Panc1 (cell line): ENCODE measurements at regions not wholly inside any gene's neighbourhood (a gene's known extent, or its start where the extent isn't known, plus 50 kb on each side); places are given as distances from the start of the nearest gene placed in this dataset.

ENCODE experiments used
- ATAC-seq: fragments of 200-7000 bp; cut with Tn5 transposase; 2 replicates; pipeline ENCODE4 v1.9.1; 2020; ENCODE audit warnings: mild to moderate bottlenecking, moderate library complexity
- BruUV-seq: library from RNA; stranded (reverse); fragments of 400-500 nt; replicated peaks from 2 replicates; lab custom pipeline; 2021; lab: Mats Ljungman, UMichigan
- CTCF ChIA-PET: fragments of 300-600 bp; sonication (Branson Sonifier 250); formaldehyde crosslinking; loops from one replicate; lab custom pipeline; 2022; ENCODE audit warnings: antibody characterized with exemption; lab: Charles Lee
- POLR2A ChIA-PET: fragments of 300-600 bp; sonication (Branson Sonifier 250); formaldehyde crosslinking; loops from one replicate; lab custom pipeline; 2022; ENCODE audit warnings: antibody characterized with exemption; lab: Charles Lee
- DNase-seq: peaks from one replicate; pipeline ENCODE4 v3.0.0-alpha.2; 2010; ENCODE audit warnings: low read depth, low spot score
- H3K27ac ChIP-seq: 2 replicates; pipeline ENCODE4 v1.5.1; 2011; ENCODE audit warnings: mild to moderate bottlenecking, low read length, inconsistent platforms
- H3K27me3 ChIP-seq: fragments of 200-500 bp; sonication (Bioruptor generic); 2 replicates; pipeline ENCODE4 v1.6.0; 2014; ENCODE audit warnings: low read length, inconsistent platforms; ENCODE audit not compliant: control insufficient read depth, insufficient read depth
- H3K36me3 ChIP-seq: fragments of 200-500 bp; sonication (Bioruptor generic); 2 replicates; pipeline ENCODE4 v1.5.1; 2014; ENCODE audit warnings: inconsistent platforms, mild to moderate bottlenecking, low read length, moderate library complexity; ENCODE audit not compliant: control insufficient read depth, insufficient read depth
- H3K4me1 ChIP-seq: 2 replicates; pipeline ENCODE4 v1.5.1; 2011; ENCODE audit warnings: inconsistent platforms, mild to moderate bottlenecking, low read length, moderate library complexity; ENCODE audit not compliant: control insufficient read depth, insufficient read depth
- H3K4me3 ChIP-seq, 2 experiments: 2 replicates each; pipeline ENCODE4 v1.5.1; 2011 to 2012; ENCODE audit warnings: low read depth in 2 of 2, low read length in 2 of 2, mild to moderate bottlenecking in 2 of 2, inconsistent platforms in 1 of 2, moderate library complexity in 1 of 2
- H3K9me3 ChIP-seq: fragments of 200-500 bp; sonication (Bioruptor generic); 2 replicates; pipeline ENCODE4 v1.5.1; 2014; ENCODE audit warnings: low read depth, mild to moderate bottlenecking, inconsistent platforms, low read length, moderate library complexity; ENCODE audit not compliant: control insufficient read depth, insufficient read depth
- CTCF ChIP-seq: fragments of 450-650 bp; IDR thresholded peaks from 2 replicates; pipeline ENCODE4 v1.5.1; 2017; ENCODE audit warnings: mild to moderate bottlenecking
- POLR2AphosphoS5 ChIP-seq: IDR thresholded peaks from 2 replicates; pipeline ENCODE4 v1.6.1; 2012; ENCODE audit warnings: mild to moderate bottlenecking, low read depth, low read length, moderate library complexity
- REST ChIP-seq, 2 experiments: IDR thresholded peaks; 2 replicates each; pipeline ENCODE4 v1.6.1; 2011 to 2012; ENCODE audit warnings: low read depth in 2 of 2, control low read depth in 1 of 2, low read length in 1 of 2, mild to moderate bottlenecking in 1 of 2, moderate library complexity in 1 of 2; ENCODE audit not compliant: insufficient read depth in 1 of 2
- SIN3A ChIP-seq: IDR thresholded peaks from 2 replicates; pipeline ENCODE4 v1.6.1; 2012; ENCODE audit warnings: low read depth, mild to moderate bottlenecking, low read length, moderate library complexity, borderline replicate concordance; ENCODE audit not compliant: insufficient read depth
- TCF7L2 ChIP-seq: IDR thresholded peaks from 2 replicates; pipeline ENCODE4 v1.6.1; 2011; ENCODE audit warnings: mild to moderate bottlenecking, low read depth, low read length, inconsistent platforms
- in situ Hi-C: cut with HindIII; loops from 2 replicates; pipeline ENCODE4 v1.10.0; 2016; ENCODE audit warnings: low sequenced_read_pairs, low pct_unique_long_range_greater_than_20kb
- intact Hi-C: fragments of 100-400 bp; cut with micrococcal nuclease; formaldehyde crosslinking; loops from one replicate; pipeline ENCODE4 v1.10.0; 2022; ENCODE audit not compliant: unreplicated experiment

GRCh38 chr13:50762969-50763567, 80.4 kb downstream of the DLEU7 start:
- intact Hi-C loops (no loop called here), in situ Hi-C loops (no loop called here)
- no peaks in the 10 kb centered on the region for H3K27me3 ChIP-seq
- no peak for ATAC-seq
- DNase-seq = no peak
- TF ChIP-seq TCF7L2 (no peak), CTCF (no peak), SIN3A (no peak), POLR2AphosphoS5 (no peak), REST (IDR thresholded peaks at IDR 0.05; ENCODE audit: insufficient read depth in 1 of 2, low read depth in 2 of 2, low read length in 1 of 2) (no peak)
- H3K4me3 ChIP-seq = no peak overlapping the region
- no peaks in the 10 kb centered on the region for H3K36me3 ChIP-seq
- H3K9me3 ChIP-seq = no peaks in the 10 kb centered on the region
- no peaks in the 10 kb centered on the region for H3K4me1 ChIP-seq
- ChIA-PET CTCF (no interaction called here), POLR2A (no interaction called here)
- H3K27ac ChIP-seq = no peak overlapping the region
- no TSS peak for BruUV-seq

GRCh38 chr13:50766013-50766412, 77.5 kb downstream of the DLEU7 start:
- CTCF ChIA-PET = no interaction called here
- in situ Hi-C loops = no loop called here
- DNase-seq = no peak

More at GRCh38 chr13:50766013-50766412, 77.5 kb downstream of the DLEU7 start:
- no peak for TF ChIP-seq CTCF
- TF ChIP-seq TCF7L2 = no peak
- TF ChIP-seq POLR2AphosphoS5 = no peak
- no peak for TF ChIP-seq REST (IDR thresholded peaks at IDR 0.05; ENCODE audit: insufficient read depth in 1 of 2, low read depth in 2 of 2, low read length in 1 of 2)
- TF ChIP-seq SIN3A = no peak
- Histone ChIP-seq H3K4me1 (no peaks in the 10 kb centered on the region), H3K4me3 (no peak overlapping the region), H3K27me3 (no peaks in the 10 kb centered on the region), H3K27ac (no peak overlapping the region), H3K36me3 (no peaks in the 10 kb centered on the region), H3K9me3 (no peaks in the 10 kb centered on the region)
- POLR2A ChIA-PET = no interaction called here
- intact Hi-C loops = no loop called here
- no TSS peak for BruUV-seq
- ATAC-seq = no peak
